Activated T-cell treated with anti-CD3 and anti-CD28 coated beads, Interleukin-2, amount 50 U/mL, for 1 hour (primary cell): ENCODE measurements at regions not wholly inside any gene's neighbourhood (a gene's known extent, or its start where the extent isn't known, plus 50 kb on each side); places are given as distances from the start of the nearest gene placed in this dataset.

Experiments
- DNase-seq: peaks from one replicate; pipeline ENCODE4 v3.0.0-alpha.2; 2020

DNA sequence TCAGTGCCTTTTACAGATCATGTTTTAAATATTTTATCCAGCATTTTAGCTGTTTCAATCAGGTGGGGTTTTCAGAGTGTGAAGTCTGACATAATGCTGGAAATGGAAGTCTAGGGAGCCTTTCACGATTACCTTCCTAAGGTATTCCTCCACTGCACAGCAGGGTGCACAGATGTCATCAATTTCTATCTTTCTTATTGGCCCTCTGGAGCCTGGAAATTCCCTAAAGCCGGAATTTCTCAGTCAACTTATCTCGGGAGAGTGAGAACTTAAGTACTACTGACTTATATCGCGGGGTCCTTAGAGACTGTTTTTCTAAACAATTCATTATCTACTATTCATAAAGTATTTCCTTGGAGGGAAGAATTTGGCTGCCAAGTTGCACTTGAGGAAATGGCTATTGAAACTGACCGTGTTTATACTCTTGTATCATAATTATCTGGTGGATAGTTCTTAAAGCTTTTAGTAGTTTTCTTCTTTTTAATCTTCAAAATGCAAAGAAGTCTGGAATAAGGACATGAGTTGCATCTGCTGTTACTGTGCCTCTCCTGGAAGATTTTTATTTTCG lies 311.8 kb upstream of the B3GALT2 start:
- DNase-seq, result no peak

DNA sequence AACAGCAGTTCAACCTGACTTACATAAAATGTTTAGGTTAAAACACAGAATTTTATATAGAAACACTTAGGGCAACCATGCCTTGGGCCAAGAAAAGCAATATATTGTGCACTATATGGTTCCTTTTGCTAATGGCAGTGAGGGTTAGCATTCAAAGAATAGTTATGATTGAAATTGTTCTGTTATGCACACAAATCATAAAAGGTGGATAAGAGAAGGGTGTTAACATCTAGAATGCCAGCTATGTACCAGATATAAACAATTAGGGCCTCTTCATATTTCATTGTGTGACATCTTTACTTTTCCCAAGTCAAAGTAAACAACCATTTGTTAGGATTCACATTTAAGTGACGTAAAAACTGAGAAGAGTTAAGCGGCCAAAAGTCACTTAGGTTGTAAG lies 308.0 kb upstream of the B3GALT2 start:
- DNase-seq, result no peak

DNA sequence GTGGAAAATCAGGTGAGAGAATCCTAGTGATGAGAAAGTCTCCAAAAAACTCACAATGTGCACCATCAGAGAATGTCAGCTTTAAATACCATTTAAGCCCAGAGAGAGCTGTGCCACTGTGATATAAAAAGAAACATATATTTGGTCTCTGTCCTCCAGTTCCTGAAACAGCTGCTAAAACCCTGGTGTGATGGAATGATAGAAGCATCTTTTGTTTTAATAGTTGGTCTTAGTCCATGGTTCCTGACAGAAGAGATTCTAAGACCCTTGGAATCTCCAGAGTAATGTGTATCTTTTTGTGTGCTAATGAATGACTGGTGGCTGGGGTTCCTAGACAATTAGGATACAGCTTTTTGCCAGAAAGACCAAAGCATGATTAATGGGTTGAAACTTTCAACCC lies 302.8 kb upstream of the B3GALT2 start:
- no peak for DNase-seq

DNA sequence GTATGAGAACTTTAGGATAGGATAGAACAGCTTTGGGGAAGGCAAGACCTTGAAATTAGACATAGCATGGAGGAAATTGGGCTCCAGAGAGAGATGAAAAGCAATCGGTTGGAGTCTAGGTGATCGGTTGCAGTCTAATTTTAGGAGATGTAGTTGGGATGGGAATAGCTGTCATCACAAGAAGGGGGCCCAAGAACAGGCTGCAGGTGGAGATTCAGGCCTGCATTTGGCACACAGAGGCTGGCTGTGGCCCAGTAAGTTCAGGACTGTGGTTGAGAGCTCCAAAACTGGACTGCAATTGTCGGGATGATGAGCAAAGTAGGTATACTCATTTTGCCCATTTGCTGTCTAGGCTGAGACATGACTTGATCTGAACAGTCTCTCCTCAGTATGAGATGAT lies 301.3 kb upstream of the B3GALT2 start:
- no peak for DNase-seq

DNA sequence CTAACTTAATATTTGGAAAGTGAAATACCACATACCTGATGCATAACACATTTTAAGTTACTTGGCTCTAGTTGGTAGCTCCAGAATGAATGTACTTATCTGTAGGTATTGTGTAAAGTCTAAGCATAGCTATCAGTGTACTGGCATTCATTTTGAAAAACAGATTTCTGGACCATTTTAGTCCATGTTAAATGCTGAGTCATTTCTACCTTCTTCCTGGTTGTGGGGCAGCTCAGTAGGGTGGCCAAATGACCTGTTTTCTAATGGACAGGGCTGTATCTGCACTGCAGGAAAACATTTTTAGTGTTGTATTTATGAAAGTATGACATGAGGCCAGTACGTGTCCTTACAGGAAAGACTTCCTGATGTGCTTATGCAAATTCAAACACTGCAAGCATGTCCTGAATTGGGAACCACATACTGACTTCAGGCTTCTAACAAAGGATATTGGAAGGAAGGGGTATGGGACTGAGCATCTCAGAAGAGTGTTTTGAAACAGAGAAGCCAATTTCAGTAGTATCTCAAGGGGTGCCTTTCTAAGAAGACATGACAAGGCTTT lies 300.3 kb upstream of the B3GALT2 start:
- DNase-seq, result no peak

DNA sequence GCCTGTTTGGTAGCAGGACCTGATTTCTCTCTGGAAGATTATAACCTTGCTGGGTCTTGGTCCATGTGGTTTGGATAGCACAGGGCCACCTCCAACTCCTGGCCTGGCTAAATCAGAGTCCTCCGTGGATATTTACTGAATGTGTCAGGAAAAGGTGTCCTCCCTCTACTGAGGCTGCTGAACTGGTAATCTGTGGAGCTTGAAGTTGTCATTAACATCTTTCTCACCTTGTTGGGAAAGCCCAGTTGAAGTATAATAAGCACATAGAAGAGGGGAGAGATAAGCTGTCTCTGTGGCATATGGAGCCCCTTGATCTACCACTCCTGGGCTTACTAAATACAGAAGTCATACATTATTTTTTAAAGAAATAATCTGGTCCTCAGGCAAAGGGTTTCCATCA lies 294.3 kb upstream of the B3GALT2 start:
- no peak for DNase-seq

DNA sequence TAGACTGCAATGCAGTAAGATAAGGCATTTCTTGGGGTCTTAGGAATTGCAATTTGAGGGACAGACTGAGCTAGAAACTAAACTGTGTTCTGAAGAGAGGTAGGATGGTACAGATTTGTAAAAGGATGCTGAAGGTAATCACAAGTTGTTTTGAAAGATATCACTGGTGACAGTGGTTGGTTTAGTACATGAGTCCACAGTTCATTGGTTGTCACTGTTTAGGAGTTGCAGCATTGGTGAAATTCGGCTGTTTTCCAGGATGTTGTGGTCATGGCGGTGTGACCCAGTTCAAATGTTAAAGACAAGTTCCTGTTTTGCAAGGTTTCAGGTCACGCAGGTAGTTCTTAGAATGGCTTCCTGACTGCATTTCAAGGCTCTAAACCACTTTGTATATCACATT lies 292.8 kb upstream of the B3GALT2 start:
- peak; percentile 56 for DNase-seq

DNA sequence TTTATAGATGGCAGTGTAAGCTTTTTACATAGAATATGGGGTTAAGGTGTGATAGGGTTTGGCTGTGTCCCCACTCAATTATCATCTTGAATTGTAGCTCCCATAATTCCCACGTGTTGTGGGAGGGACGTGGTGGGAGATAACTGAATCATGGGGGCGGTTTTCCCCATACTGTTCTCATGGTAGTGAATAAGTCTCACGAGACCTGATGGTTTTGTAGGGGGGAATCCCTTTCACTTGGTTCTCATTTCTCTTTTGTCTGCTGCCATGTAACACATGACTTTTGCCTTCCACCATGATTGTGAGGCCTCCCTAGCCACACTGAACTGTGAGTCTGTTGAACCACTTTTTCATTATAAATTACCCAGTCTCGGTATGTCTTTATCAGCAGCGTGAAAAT lies 290.3 kb upstream of the B3GALT2 start:
- DNase-seq, result no peak

DNA sequence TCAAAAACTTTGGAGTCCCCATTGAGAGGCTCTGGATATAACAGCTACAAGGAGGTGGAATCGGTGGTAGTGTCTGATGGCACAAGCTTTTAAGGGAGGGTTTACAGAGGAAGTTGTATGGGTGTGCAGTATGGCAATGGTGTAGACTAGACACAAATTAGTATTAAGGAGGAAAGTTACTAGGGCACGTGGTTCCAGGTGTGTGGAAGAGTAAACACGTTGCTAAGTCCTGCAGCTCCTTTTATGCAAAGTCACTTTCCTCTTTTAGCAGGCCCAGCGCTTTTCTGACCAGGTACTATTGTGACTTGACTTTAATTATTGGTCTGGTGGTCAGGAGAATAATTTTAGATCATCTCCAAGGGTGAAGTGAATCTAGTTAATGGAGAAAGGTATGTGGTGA lies 287.5 kb upstream of the B3GALT2 start:
- DNase-seq, result no peak

DNA sequence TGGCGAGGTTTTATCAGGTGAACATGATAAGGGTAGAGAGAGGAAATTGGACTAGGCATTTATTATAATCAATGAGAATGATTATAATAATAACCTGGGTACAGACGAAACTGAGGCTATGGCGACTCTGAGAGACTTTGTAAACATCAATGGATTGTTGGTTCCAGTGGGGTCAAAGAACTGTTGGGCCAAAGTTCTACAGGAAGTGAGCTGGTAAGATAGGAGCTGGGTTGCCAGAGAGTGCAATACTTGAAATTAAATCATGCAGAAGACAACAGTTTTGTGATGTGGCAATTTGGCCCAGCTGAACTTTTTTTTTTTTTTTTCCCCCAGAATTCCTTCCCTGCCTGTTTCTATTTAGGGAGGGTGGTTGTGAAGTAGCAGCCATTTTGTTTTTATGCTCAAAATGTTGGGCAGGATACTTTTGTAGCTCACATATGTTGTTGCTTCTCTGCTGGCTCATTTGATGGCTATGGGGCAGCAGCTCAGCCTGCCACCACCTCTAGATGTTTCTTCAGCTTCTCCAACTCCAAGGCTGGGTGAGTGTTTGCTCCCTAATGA lies 286.5 kb upstream of the B3GALT2 start:
- DNase-seq, result no peak

DNA sequence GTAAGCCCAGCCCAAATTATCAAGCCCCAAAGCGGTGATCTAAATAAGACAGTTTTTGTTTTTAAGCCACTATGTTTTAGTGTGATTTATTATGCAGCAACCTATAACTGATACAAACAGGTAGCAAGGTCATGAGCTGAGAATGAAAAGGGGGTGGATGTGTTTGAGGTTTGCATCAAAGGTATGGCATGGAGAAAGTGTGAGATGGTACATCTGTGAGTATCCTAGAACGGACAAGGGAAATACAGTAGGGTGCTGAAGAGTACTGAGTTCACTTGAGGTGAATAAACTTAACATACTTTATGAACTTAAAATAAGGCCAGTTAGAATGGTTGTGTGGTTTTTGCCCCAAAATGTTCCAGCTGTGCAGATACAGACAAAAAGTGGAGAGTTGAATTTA lies 286.0 kb upstream of the B3GALT2 start:
- no peak for DNase-seq

DNA sequence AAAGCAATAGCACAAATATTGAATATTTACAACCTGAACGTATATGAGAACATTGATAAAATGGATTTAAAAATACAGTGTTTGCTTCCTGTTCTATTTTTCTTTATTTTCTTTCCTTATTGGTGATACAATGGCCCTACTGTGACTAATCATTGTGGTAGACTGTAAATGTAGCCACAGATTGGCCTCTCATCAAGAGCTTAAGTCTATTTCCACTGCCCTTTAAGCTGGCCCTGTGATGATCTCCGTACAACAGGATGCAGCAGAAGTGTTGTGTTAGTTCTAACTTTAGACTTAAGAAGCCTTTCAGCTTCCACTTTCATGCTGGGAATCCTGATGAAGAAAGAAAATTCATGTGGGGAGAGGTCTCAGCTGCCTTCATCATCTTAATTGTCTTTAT lies 285.6 kb upstream of the B3GALT2 start:
- DNase-seq, result no peak

DNA sequence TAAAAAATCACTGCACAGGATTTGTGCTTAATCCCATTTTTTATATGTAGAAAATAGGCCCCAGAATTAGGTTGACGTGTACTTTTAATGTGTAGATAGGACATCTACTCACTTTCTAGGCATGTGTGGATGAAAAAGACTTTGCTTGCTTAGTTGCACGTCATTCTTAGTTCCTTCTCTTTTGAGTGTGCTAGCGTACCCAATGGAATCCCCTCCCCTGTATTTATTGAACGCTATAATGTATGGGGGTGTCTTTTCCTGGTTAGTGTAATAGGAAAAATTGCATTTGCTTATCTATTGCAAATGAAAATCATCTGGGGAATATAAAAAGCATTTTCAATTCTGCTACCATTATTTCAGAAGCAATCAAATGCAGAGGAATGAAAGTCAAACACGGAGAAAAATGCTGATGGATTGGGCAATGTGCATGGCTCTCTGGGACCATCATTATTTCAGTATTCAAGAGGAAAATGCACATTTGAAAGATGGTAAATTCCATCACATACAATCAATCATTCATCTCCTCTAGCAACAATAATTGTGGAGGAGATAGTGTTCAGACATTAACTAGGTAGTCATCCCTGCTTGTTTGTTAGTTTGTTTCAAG lies 277.0 kb upstream of the B3GALT2 start:
- no peak for DNase-seq

DNA sequence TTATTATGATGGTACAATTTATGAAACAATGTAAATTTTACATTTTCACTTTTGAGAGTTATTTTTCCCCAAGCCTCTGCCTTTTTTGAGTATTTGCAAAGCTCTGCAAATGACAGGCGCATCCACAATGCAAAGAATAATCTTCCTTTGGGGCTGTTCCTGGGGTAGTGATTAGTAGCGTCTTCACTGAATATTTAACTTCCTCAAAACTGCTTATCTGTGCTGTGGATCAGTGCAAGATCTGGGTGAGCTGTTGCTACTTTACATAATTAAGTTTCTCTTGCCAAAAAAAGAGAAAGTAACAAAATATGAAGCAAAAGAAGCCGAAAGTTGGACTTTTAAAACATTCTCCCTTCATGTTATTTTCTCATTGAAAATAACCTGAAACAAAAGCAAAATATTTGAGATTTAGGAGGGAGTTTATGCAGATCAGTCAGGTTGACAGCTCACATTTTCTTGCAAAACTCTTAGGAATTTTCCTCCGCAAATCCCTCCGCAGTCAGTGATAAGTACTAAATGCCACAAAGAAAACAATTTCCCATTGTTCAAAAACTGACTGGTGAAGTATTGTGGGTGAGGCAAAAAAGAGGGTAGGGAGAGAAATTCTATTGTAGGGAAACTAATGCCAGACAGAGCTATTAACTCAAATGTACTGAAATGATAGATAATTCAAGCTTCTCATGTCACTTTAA lies 276.4 kb upstream of the B3GALT2 start:
- DNase-seq, result no peak

DNA sequence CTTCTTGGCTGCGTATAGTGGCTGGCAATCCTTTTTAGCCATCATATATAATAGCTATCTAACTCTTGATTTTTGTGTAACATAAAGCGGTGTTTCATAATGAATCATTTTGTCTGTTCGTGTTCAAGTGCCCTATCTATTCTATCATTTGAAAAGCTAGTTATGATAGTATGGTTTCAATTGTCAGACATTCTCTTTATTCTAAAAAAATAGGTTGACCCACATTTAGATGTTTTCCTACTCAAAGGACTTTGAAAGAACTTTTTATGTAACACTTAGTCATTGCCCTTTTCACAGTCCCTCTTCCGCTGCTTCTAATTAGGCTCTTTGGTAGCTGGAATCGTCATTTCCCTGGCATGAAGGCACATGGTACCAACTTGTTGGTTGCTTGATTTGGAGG lies 272.2 kb upstream of the B3GALT2 start:
- no peak for DNase-seq

DNA sequence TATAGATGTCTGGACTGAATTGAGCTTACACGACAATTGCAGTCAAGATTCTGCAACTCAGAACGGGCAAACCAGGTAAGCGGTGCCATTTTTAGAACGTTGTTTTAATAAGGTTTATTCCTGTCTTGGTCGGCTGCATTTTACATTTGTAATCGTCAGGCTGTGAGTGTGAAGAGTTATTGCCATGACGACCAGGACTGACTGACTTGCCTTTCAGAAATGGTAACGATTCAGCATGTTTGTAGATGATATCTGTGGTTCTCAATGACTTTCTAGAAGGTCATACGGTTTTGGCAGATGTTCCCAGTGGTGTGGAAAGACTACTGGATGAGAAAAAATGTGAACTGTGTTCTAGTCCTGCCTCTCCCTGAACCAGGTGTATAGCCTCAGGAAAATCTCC lies 271.3 kb upstream of the B3GALT2 start:
- no peak for DNase-seq

DNA sequence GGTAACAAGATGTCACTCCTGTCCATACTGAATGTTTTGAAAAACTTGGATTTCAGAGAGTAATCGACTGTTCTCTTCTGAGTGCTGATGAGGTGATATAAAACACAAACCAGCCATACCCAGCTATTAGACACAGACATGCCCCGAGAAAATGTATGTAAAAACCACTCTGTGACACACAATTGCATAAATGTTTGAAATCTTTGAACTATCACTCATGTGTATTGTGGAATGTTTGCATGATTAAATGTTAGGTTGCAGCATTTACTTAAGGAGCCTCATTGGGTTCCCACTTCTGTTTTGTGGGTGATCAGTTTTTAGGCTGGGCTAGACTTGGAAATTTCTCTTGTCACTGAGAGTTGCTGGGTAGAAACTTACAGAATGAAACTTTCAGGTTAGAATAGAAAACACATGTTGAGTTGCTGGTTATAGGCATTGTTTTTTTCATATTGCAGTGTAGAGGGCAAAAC lies 270.4 kb upstream of the B3GALT2 start:
- no peak for DNase-seq

DNA sequence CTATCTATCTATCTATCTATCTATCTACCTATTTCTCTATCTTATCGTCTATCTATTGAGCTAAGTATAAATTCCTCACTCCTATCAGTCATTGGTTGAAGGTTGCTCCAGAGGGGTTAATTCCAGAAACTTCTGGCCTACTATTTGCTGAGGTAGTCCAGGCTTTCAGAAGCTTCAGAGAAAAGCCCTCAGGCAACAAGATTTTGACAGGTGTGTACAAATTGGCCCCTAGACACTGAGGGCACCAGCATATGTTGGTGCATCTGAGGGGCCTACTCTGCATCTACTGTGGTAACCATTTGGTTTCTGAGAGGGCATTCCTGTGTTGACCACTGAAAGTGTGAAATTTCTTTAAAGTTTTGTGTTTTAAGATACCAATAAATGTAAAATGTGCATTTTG lies 265.2 kb upstream of the B3GALT2 start:
- no peak for DNase-seq

DNA sequence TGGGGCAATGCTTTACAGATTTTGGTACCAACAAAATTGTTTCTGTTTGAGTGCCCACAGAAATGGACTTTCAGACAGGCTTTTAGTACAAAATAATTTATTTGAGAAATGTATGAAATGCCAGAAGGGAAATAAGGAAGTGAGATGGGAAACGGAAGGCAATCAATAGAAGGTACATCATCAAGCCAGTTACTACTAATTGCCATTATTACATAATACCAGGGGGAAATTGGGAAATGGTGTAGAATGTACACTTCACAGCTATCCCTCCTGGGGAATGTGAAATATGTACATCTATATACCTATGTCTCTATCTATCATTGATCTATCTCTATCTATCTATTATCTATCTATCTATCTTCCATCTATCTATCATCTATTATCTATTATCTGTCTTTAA lies 264.6 kb upstream of the B3GALT2 start:
- DNase-seq, result no peak

DNA sequence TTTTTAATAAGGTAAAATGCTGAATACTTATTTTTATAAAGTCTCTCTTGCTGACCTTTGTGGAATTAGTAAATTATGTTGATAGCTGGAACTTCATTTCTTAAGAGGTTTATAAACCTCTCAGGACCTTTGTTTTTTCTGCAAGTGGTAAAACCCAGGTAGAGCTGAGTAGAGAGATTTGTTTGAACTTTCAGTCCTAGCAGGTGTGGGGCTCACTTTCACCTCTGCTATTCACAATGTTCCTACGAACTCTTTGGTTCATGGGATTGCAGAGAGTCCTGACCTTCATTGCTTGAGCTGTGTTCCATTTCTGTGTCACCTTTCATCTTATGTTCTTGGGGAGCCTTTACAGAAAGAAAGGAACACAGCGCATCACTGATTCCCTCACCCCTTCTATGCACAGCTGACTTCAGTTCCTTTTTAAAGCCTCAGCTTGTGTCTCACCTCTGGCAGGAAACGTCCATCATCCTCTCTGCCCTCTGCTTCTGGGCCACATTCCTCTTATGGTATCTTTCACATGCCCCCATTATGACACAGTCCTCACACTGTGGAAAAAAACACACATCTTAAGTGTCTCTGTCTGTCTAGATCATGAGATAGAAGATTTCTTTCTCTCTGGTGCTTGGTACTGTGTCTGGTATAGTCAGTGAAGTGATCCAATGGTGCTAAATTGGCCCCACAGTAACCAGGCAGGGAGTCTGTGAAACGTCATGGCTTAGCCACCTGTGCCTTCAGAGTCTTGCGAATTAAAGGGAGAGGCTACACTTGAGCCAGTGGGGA lies 262.5 kb upstream of the B3GALT2 start:
- DNase-seq, result no peak

DNA sequence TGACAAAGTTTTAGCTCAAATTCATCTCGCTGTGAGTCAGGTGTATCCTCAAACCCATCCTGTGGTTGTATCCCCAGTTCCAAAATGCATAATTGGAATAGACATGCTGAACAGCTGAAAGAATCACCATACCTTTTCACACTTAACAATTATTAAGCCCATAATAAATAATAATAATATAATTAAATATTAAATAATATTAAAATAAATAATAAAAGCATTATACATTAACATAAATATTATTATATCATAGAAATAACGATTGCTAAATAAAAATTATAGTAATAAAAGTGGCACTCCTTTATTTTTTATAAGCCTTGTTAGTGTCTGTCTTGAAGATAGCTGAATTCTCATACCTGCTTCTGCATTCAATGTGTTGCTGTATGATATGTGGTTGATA lies 257.5 kb upstream of the B3GALT2 start:
- no peak for DNase-seq

DNA sequence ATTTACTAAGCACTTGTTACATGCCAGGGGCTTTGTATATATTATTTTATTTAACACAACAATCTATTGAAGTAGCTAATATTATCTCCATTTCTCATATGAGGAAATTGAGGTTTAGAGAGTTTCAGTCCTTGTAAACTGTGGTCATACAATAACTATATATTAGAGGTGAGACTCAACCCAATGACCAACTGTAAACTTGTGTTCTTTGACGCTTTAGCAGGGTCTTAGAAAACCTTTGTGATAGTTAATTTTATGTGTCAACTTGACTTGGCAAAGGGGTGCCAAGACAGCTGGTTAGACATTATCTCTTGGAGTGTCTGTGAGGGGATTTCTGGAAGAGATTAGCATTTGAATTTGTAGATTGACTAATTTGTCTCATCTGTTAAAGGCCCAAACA lies 252.4 kb upstream of the B3GALT2 start:
- DNase-seq, result no peak

DNA sequence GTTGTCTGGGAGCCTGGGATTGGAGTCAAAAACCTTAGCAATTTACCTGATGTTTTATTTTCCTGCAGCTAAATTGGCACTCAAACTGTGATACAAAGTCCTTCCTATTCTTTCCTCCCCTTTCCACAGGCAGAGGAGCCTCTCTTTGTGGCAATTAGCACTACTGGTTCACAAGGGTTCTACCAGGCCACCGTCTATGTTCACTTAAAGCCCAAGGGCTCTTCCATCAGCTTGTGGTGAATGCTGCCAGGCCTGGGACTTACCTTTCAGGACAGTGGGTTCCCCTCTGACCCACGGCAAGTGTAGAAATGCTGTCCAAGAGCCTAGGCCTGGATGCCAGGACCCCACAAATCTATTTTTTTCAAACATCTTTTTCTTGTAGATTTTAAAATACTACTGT lies 251.9 kb upstream of the B3GALT2 start:
- no peak for DNase-seq
